Suprapubic skin (tissue), 4 donors: ENCODE measurements at regions not wholly inside any gene's neighbourhood (a gene's known extent, or its start where the extent isn't known, plus 50 kb on each side); places are given as distances from the start of the nearest gene placed in this dataset.

ENCODE experiments used
- DNase-seq, 2 donors: peaks; one replicate each; pipeline ENCODE4 v3.0.0-alpha.2; 2019; ENCODE audit warnings: low spot score in 2 of 2
- H3K27ac ChIP-seq: fragments of 200-600 bp; sonication (generic); one replicate; pipeline ENCODE4 v1.5.1; 2019
- H3K27me3 ChIP-seq: fragments of 200-600 bp; sonication (generic); one replicate; pipeline ENCODE4 v1.5.1; 2019
- H3K36me3 ChIP-seq: fragments of 200-600 bp; sonication (generic); one replicate; pipeline ENCODE4 v1.5.1; 2019
- H3K4me1 ChIP-seq: fragments of 200-600 bp; sonication (generic); one replicate; pipeline ENCODE4 v1.5.1; 2019
- H3K4me3 ChIP-seq: fragments of 200-600 bp; sonication (generic); one replicate; pipeline ENCODE4 v1.5.1; 2019; ENCODE audit warnings: mild to moderate bottlenecking
- H3K9me3 ChIP-seq: fragments of 200-600 bp; sonication (generic); one replicate; pipeline ENCODE4 v1.5.1; 2019
- CTCF ChIP-seq, 2 donors: fragments of 200-600 bp in 1 of 2; fragments of 450-650 bp in 1 of 2; sonication (generic) in 1 of 2; IDR thresholded peaks; one replicate each; pipeline ENCODE4 v1.5.1; 2016 to 2019; ENCODE audit warnings: antibody characterized with exemption in 2 of 2, mild to moderate bottlenecking in 1 of 2, moderate library complexity in 1 of 2
- EP300 ChIP-seq: sonication (generic); formaldehyde crosslinking; IDR thresholded peaks from one replicate; pipeline ENCODE4 v1.6.1; 2017; ENCODE audit warnings: antibody characterized with exemption
- POLR2A ChIP-seq, 2 donors: fragments of 450-650 bp; IDR thresholded peaks; one replicate each; pipeline ENCODE4 v1.6.1; 2017; ENCODE audit warnings: antibody characterized with exemption in 2 of 2, mild to moderate bottlenecking in 2 of 2, moderate library complexity in 2 of 2
- POLR2AphosphoS5 ChIP-seq, 3 donors: sonication (generic); formaldehyde crosslinking; IDR thresholded peaks; one replicate each; pipeline ENCODE4 v1.6.1; 2017; ENCODE audit warnings: antibody characterized with exemption in 3 of 3
- WGBS: methylation state at CpG from one replicate; pipeline ENCODE4 v1.1.5; 2018; 5-methylcytosine and 5-hydroxymethylcytosine counted together

GRCh38 chr7:52074912-52075311 is 758.3 kb upstream of the COBL start:
- H3K27me3 ChIP-seq: no peaks in the 10 kb centered on the region
- H3K4me1 ChIP-seq: no peaks in the 10 kb centered on the region
- H3K27ac ChIP-seq: no peak overlapping the region
- DNase-seq: no peak
- H3K36me3 ChIP-seq: no peaks in the 10 kb centered on the region
- TF ChIP-seq POLR2A (IDR thresholded peaks at IDR 0.05) (no peak), CTCF (IDR thresholded peaks at IDR 0.05) (no peak), EP300 (no peak), POLR2AphosphoS5 (IDR thresholded peaks at IDR 0.05) (no peak)
- no peaks in the 10 kb centered on the region for H3K9me3 ChIP-seq
- H3K4me3 ChIP-seq: no peak overlapping the region
- WGBS: 36% methylated on average over 4 of the region's 4 CpGs

GRCh38 chr7:52074071-52074470 is 757.5 kb upstream of the COBL start:
- Histone ChIP-seq H3K4me3 (no peak overlapping the region), H3K27ac (no peak overlapping the region), H3K9me3 (no peaks in the 10 kb centered on the region), H3K4me1 (no peaks in the 10 kb centered on the region), H3K36me3 (no peaks in the 10 kb centered on the region), H3K27me3 (no peaks in the 10 kb centered on the region)
- no peak for DNase-seq
- no peak for TF ChIP-seq POLR2AphosphoS5 (IDR thresholded peaks at IDR 0.05)
- no peak for TF ChIP-seq CTCF (IDR thresholded peaks at IDR 0.05)
- no peak for TF ChIP-seq POLR2A (IDR thresholded peaks at IDR 0.05)
- no peak for TF ChIP-seq EP300
- 79% methylated on average over 2 of the region's 2 CpGs for whole genome bisulfite sequencing

DNA sequence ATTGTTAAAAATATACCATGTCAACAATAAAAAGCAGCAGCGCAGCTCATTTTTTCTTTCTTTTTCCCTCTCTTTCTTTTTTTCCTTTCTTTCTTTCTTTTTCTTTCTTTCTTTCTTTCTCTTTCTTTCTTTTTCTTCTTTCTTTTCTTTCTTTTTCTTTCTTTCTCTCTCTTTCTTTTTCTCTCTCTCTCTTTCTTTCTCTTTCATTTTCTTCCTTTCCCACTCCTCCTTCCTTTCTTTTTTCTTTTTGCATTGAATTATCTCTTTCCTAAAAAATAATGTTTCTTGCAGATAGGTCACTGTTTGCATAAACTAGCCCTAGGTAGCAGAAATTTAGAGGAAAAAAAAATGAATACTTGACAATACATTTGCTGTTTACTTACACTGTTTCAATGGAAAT is 755.1 kb upstream of the COBL start:
- no peak for DNase-seq
- TF ChIP-seq EP300 (no peak), POLR2A (IDR thresholded peaks at IDR 0.05) (no peak), POLR2AphosphoS5 (IDR thresholded peaks at IDR 0.05) (no peak), CTCF (IDR thresholded peaks at IDR 0.05) (no peak)
- Histone ChIP-seq H3K9me3 (no peaks in the 10 kb centered on the region), H3K36me3 (no peaks in the 10 kb centered on the region), H3K27me3 (no peaks in the 10 kb centered on the region), H3K4me3 (no peak overlapping the region), H3K4me1 (no peaks in the 10 kb centered on the region), H3K27ac (no peak overlapping the region)
- WGBS: 43% methylated on average over 1 of the region's 1 CpG

GRCh38 chr7:52064493-52064892 is 747.9 kb upstream of the COBL start:
- Histone ChIP-seq H3K36me3 (no peaks in the 10 kb centered on the region), H3K4me3 (no peak overlapping the region), H3K27me3 (no peaks in the 10 kb centered on the region), H3K9me3 (no peaks in the 10 kb centered on the region), H3K4me1 (no peaks in the 10 kb centered on the region), H3K27ac (no peak overlapping the region)
- TF ChIP-seq POLR2AphosphoS5 (IDR thresholded peaks at IDR 0.05): no peak
- TF ChIP-seq EP300: no peak
- TF ChIP-seq CTCF (IDR thresholded peaks at IDR 0.05): no peak
- no peak for TF ChIP-seq POLR2A (IDR thresholded peaks at IDR 0.05)
- no peak for DNase-seq
- WGBS: 80% methylated on average over 1 of the region's 1 CpG

- no peak overlapping the region for H3K4me3 ChIP-seq
- no peaks in the 10 kb centered on the region for H3K27me3 ChIP-seq
- DNase-seq: no peak
- H3K4me1 ChIP-seq: no peaks in the 10 kb centered on the region
- no peaks in the 10 kb centered on the region for H3K36me3 ChIP-seq
- H3K9me3 ChIP-seq: no peaks in the 10 kb centered on the region
- no peak overlapping the region for H3K27ac ChIP-seq
- no peak for TF ChIP-seq POLR2AphosphoS5 (IDR thresholded peaks at IDR 0.05)
- no peak for TF ChIP-seq POLR2A (IDR thresholded peaks at IDR 0.05)
- TF ChIP-seq CTCF (IDR thresholded peaks at IDR 0.05): no peak
- no peak for TF ChIP-seq EP300
- 78% methylated on average over 2 of the region's 2 CpGs for WGBS
Observed at GRCh38 chr7:52061666-52062065, 745.1 kb upstream of the COBL start.
